ENCODE measurements at regions not wholly inside any gene's neighbourhood (a gene's known extent, or its start where the extent isn't known, plus 50 kb on each side); places are given as distances from the start of the nearest gene placed in this dataset.

DNA sequence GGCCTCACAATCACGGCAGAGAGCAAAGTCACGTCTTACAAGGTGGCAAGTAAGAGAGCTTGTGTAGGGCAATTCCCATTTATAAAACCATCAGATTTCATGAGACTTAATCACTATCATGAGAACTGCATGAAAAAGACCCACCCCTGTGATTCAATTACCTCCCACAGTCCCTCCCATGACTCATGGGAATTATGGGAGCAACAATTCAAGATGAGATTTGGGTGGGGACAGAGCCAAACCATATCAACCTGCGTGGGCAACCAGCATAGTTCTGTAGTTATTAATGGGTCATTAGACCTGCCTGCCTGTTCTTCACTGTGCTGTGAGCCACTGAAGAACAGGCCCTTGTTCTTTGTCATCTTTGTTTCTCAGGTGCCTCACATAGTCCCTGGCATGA lies 593.7 kb upstream of the BOD1L1 start:
- H3K4me1 ChIP-seq (ENCODE audit: insufficient read depth, low read length) = no peaks in the 10 kb centered on the region
- H3K9me3 ChIP-seq (ENCODE audit: low read depth, low read length) = no peaks in the 10 kb centered on the region
- H3K27me3 ChIP-seq (ENCODE audit: insufficient read depth, low read length) = no peaks in the 10 kb centered on the region
- H2AFZ ChIP-seq (ENCODE audit: low read length) = no peak overlapping the region
- H3K36me3 ChIP-seq (ENCODE audit: insufficient read depth, low read length) = no peaks in the 10 kb centered on the region
- H3K4me2 ChIP-seq (ENCODE audit: insufficient read depth, low read length) = no peak overlapping the region
- no peaks in the 10 kb centered on the region for H4K20me1 ChIP-seq (ENCODE audit: insufficient read depth, low read length)
- no peak for DNase-seq (ENCODE audit: insufficient read length, low spot score, missing footprints)
- H3K4me3 ChIP-seq (ENCODE audit: insufficient read depth, low read length) = no peak overlapping the region
- H3K79me2 ChIP-seq (ENCODE audit: insufficient read depth, low read length) = no peaks in the 10 kb centered on the region
- TF ChIP-seq CTCF (IDR thresholded peaks at IDR 0.05; ENCODE audit: extremely low read depth, low read depth, low read length) = no peak
- H3K27ac ChIP-seq (ENCODE audit: low read depth, low read length) = no peak overlapping the region

- DNase-seq (ENCODE audit: insufficient read length, low spot score, missing footprints) = peak; percentile 18
- no peak overlapping the region for H2AFZ ChIP-seq (ENCODE audit: low read length)
- H3K4me3 ChIP-seq (ENCODE audit: insufficient read depth, low read length) = no peak overlapping the region
- TF ChIP-seq CTCF (IDR thresholded peaks at IDR 0.05; ENCODE audit: extremely low read depth, low read depth, low read length) = no peak
- H3K36me3 ChIP-seq (ENCODE audit: insufficient read depth, low read length) = no peaks in the 10 kb centered on the region
- H3K9me3 ChIP-seq (ENCODE audit: low read depth, low read length) = no peaks in the 10 kb centered on the region
- no peak overlapping the region for H3K4me2 ChIP-seq (ENCODE audit: insufficient read depth, low read length)
- H3K79me2 ChIP-seq (ENCODE audit: insufficient read depth, low read length) = no peaks in the 10 kb centered on the region
- H3K27ac ChIP-seq (ENCODE audit: low read depth, low read length) = no peak overlapping the region
- H4K20me1 ChIP-seq (ENCODE audit: insufficient read depth, low read length) = no peaks in the 10 kb centered on the region
- no peaks in the 10 kb centered on the region for H3K27me3 ChIP-seq (ENCODE audit: insufficient read depth, low read length)
- H3K4me1 ChIP-seq (ENCODE audit: insufficient read depth, low read length) = no peaks in the 10 kb centered on the region
Measured at GRCh38 chr4:14222377-14223029, 595.0 kb upstream of the BOD1L1 start.

DNA sequence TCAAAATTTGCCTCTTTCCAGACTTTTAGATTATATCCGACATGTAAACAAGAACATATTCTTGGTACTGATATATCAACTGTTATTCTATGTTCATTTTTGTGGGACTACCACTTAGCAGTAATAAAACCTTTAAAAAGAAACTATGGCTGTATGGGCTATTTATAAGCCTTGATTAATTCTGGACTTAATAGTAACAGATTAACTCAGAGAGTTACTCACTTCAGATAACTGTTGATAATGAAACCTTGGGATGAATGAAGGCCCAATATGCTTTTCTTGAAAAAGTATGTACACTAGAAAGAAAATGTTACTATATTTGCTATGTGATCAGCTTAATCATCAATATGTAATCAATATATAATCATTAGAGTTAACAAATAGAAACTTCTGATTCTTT lies 595.9 kb upstream of the BOD1L1 start:
- Histone ChIP-seq H2AFZ (ENCODE audit: low read length) (no peak overlapping the region), H3K27ac (ENCODE audit: low read depth, low read length) (no peak overlapping the region), H3K4me3 (ENCODE audit: insufficient read depth, low read length) (no peak overlapping the region), H3K27me3 (ENCODE audit: insufficient read depth, low read length) (no peaks in the 10 kb centered on the region), H3K79me2 (ENCODE audit: insufficient read depth, low read length) (no peaks in the 10 kb centered on the region), H4K20me1 (ENCODE audit: insufficient read depth, low read length) (no peaks in the 10 kb centered on the region), H3K9me3 (ENCODE audit: low read depth, low read length) (no peaks in the 10 kb centered on the region), H3K36me3 (ENCODE audit: insufficient read depth, low read length) (no peaks in the 10 kb centered on the region), H3K4me2 (ENCODE audit: insufficient read depth, low read length) (no peak overlapping the region), H3K4me1 (ENCODE audit: insufficient read depth, low read length) (no peaks in the 10 kb centered on the region)
- DNase-seq (ENCODE audit: insufficient read length, low spot score, missing footprints) = no peak
- no peak for TF ChIP-seq CTCF (IDR thresholded peaks at IDR 0.05; ENCODE audit: extremely low read depth, low read depth, low read length)

- TF ChIP-seq CTCF (IDR thresholded peaks at IDR 0.05; ENCODE audit: extremely low read depth, low read depth, low read length) = no peak
- Histone ChIP-seq H3K4me3 (ENCODE audit: insufficient read depth, low read length) (no peak overlapping the region), H3K4me1 (ENCODE audit: insufficient read depth, low read length) (no peaks in the 10 kb centered on the region), H4K20me1 (ENCODE audit: insufficient read depth, low read length) (no peaks in the 10 kb centered on the region), H2AFZ (ENCODE audit: low read length) (no peak overlapping the region), H3K27ac (ENCODE audit: low read depth, low read length) (no peak overlapping the region), H3K4me2 (ENCODE audit: insufficient read depth, low read length) (no peak overlapping the region), H3K79me2 (ENCODE audit: insufficient read depth, low read length) (no peaks in the 10 kb centered on the region), H3K27me3 (ENCODE audit: insufficient read depth, low read length) (no peaks in the 10 kb centered on the region), H3K36me3 (ENCODE audit: insufficient read depth, low read length) (no peaks in the 10 kb centered on the region), H3K9me3 (ENCODE audit: low read depth, low read length) (no peaks in the 10 kb centered on the region)
- no peak for DNase-seq (ENCODE audit: insufficient read length, low spot score, missing footprints)
Measured at GRCh38 chr4:14225688-14226207, 598.2 kb upstream of the BOD1L1 start.
